Mucosa of rectum (tissue), 2 donors: ENCODE measurements at regions not wholly inside any gene's neighbourhood (a gene's known extent, or its start where the extent isn't known, plus 50 kb on each side); places are given as distances from the start of the nearest gene placed in this dataset.

Experiments used
- H3K27ac ChIP-seq, 2 donors: one replicate each; pipeline ENCODE4 v1.7.0; 2013; ENCODE audit warnings: inconsistent platforms in 2 of 2, low read depth in 2 of 2, low read length in 2 of 2
- H3K27me3 ChIP-seq, 2 donors: one replicate each; pipeline ENCODE4 v1.7.0; 2013; ENCODE audit warnings: low read length in 2 of 2; ENCODE audit not compliant: control insufficient read depth in 2 of 2, insufficient read depth in 2 of 2
- H3K36me3 ChIP-seq, 2 donors: one replicate each; pipeline ENCODE4 v1.7.0; 2013; ENCODE audit warnings: low read length in 2 of 2; ENCODE audit not compliant: control insufficient read depth in 2 of 2, insufficient read depth in 2 of 2
- H3K4me1 ChIP-seq, 2 donors: one replicate each; pipeline ENCODE4 v1.7.0; 2013; ENCODE audit warnings: low read length in 2 of 2, mild to moderate bottlenecking in 1 of 2; ENCODE audit not compliant: control insufficient read depth in 2 of 2, insufficient read depth in 2 of 2
- H3K4me3 ChIP-seq, 2 donors: one replicate each; pipeline ENCODE4 v1.7.0; 2013; ENCODE audit warnings: low read length in 2 of 2
- H3K9ac ChIP-seq, 2 donors: one replicate each; pipeline ENCODE4 v1.7.0; 2013; ENCODE audit warnings: low read length in 2 of 2, low read depth in 1 of 2, mild to moderate bottlenecking in 1 of 2
- H3K9me3 ChIP-seq, 2 donors: one replicate each; pipeline ENCODE4 v1.7.0; 2013; ENCODE audit warnings: low read length in 2 of 2; ENCODE audit not compliant: control insufficient read depth in 2 of 2
- donor health status: healthy.
- donor health status: Normal muscosa, but diverticular disease.

- Histone ChIP-seq H3K27ac (no peak overlapping the region), H3K9ac (no peak overlapping the region), H3K4me3 (no peak overlapping the region), H3K36me3 (no peaks in the 10 kb centered on the region), H3K4me1 (no peaks in the 10 kb centered on the region), H3K27me3 (no peaks in the 10 kb centered on the region), H3K9me3 (no peaks in the 10 kb centered on the region)
Measured at GRCh38 chr11:116434986-116435385, 337.8 kb downstream of the BUD13 start.

GRCh38 chr11:116432301-116432700 lies 340.5 kb downstream of the BUD13 start:
- Histone ChIP-seq H3K36me3 (no peaks in the 10 kb centered on the region), H3K4me3 (no peak overlapping the region), H3K27me3 (no peaks in the 10 kb centered on the region), H3K9me3 (no peaks in the 10 kb centered on the region), H3K4me1 (peaks cover 4 to 9% of the 10 kb centered on the region in 2 donors), H3K9ac (no peak overlapping the region), H3K27ac (no peak overlapping the region)

- Histone ChIP-seq H3K27ac (no peak overlapping the region), H3K36me3 (no peaks in the 10 kb centered on the region), H3K4me1 (peaks cover 4 to 9% of the 10 kb centered on the region in 2 donors), H3K9me3 (no peaks in the 10 kb centered on the region), H3K4me3 (no peak overlapping the region), H3K9ac (no peak overlapping the region), H3K27me3 (no peaks in the 10 kb centered on the region)
Measured at GRCh38 chr11:116431842-116432241, 340.9 kb downstream of the BUD13 start.

- no peaks in the 10 kb centered on the region for H3K9me3 ChIP-seq
- H3K27ac ChIP-seq: no peak overlapping the region
- H3K27me3 ChIP-seq: no peaks in the 10 kb centered on the region
- H3K4me3 ChIP-seq: no peak overlapping the region
- H3K36me3 ChIP-seq: no peaks in the 10 kb centered on the region
- peaks cover 4 to 9% of the 10 kb centered on the region in 2 donors for H3K4me1 ChIP-seq
- H3K9ac ChIP-seq: no peak overlapping the region
Measured at GRCh38 chr11:116428638-116428975, 344.2 kb downstream of the BUD13 start.

- Histone ChIP-seq H3K4me1 (peaks cover 4 to 9% of the 10 kb centered on the region in 2 donors), H3K4me3 (no peak overlapping the region), H3K36me3 (no peaks in the 10 kb centered on the region), H3K27me3 (no peaks in the 10 kb centered on the region), H3K27ac (no peak overlapping the region), H3K9ac (no peak overlapping the region), H3K9me3 (no peaks in the 10 kb centered on the region)
Measured at GRCh38 chr11:116427903-116428637, 344.7 kb downstream of the BUD13 start.

GRCh38 chr11:116427337-116427902 lies 345.4 kb downstream of the BUD13 start:
- peaks cover 4 to 9% of the 10 kb centered on the region in 2 donors for H3K4me1 ChIP-seq
- H3K9me3 ChIP-seq: no peaks in the 10 kb centered on the region
- no peaks in the 10 kb centered on the region for H3K36me3 ChIP-seq
- H3K9ac ChIP-seq: no peak overlapping the region
- H3K4me3 ChIP-seq: no peak overlapping the region
- H3K27ac ChIP-seq: no peak overlapping the region
- no peaks in the 10 kb centered on the region for H3K27me3 ChIP-seq

GRCh38 chr11:116426761-116427160 lies 346.0 kb downstream of the BUD13 start:
- peaks cover 4 to 9% of the 10 kb centered on the region in 2 donors for H3K4me1 ChIP-seq
- H3K36me3 ChIP-seq: no peaks in the 10 kb centered on the region

GRCh38 chr11:116424615-116425261 lies 348.0 kb downstream of the BUD13 start:
- Histone ChIP-seq H3K4me3 (no peak overlapping the region), H3K9ac (no peak overlapping the region), H3K36me3 (no peaks in the 10 kb centered on the region), H3K27me3 (no peaks in the 10 kb centered on the region), H3K27ac (no peak overlapping the region), H3K4me1 (peaks cover 4 to 9% of the 10 kb centered on the region in 2 donors), H3K9me3 (no peaks in the 10 kb centered on the region)

More at GRCh38 chr11:116426761-116427160, 346.0 kb downstream of the BUD13 start:
- Histone ChIP-seq H3K4me3 (no peak overlapping the region), H3K27me3 (no peaks in the 10 kb centered on the region), H3K9ac (no peak overlapping the region), H3K27ac (no peak overlapping the region), H3K9me3 (no peaks in the 10 kb centered on the region)

GRCh38 chr11:116422956-116423600 lies 349.7 kb downstream of the BUD13 start:
- Histone ChIP-seq H3K27me3 (no peaks in the 10 kb centered on the region), H3K9me3 (no peaks in the 10 kb centered on the region), H3K4me1 (peaks cover 4 to 7% of the 10 kb centered on the region in 2 donors), H3K4me3 (no peak overlapping the region), H3K27ac (no peak overlapping the region), H3K9ac (no peak overlapping the region), H3K36me3 (no peaks in the 10 kb centered on the region)

- Histone ChIP-seq H3K9me3 (no peaks in the 10 kb centered on the region), H3K9ac (no peak overlapping the region), H3K4me3 (no peak overlapping the region), H3K27me3 (no peaks in the 10 kb centered on the region), H3K27ac (no peak overlapping the region), H3K36me3 (no peaks in the 10 kb centered on the region), H3K4me1 (peaks cover under 1 to 2% of the 10 kb centered on the region in 2 donors)
Measured at GRCh38 chr11:116422556-116422955, 350.2 kb downstream of the BUD13 start.
